GM03348 (cell line): ENCODE measurements at regions not wholly inside any gene's neighbourhood (a gene's known extent, or its start where the extent isn't known, plus 50 kb on each side); places are given as distances from the start of the nearest gene placed in this dataset.

Source experiments
- DNase-seq: peaks from one replicate; pipeline ENCODE4 v3.0.0; 2012; ENCODE audit warnings: low spot score

DNA sequence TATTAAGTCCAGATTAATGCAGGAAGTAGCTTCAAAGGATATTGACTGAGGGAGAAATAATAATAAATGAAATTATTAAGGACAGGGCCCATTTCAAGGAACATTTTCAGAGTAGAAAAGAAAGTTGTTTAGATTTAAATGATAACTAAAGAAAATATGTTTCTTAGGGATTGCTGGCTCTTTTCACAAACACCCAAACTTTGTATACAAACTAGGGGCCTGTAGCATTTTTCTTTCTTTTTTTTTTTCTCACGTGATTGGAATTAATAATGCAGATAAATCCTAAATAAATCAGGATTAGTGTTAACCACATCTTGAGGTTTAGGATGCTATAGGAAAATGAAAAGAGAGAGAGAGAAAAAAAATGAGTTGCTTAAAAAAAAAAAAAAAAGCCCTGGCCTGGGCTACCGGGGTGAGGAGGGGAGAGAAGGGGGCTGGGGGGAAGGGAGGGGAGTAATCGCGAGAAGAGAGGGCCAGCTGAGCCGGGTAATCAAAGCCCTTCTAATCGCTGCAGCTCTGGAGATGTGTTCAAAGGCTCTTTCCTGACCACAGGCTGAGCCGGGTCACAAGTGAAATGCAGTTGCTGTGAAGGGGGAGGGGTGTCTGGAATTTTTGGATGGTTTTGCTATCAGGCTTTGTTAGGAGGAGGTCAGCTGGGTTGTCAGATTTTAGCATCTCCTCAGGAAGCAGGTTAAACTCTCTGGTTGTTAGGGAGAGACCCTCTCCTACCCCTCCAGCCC lies 104.6 kb upstream of the ZFHX3 start:
- DNase-seq: no peak

- no peak for DNase-seq
Measured at GRCh38 chr16:73151941-73152340, 104.0 kb upstream of the ZFHX3 start.

GRCh38 chr16:73151225-73151624 lies 103.3 kb upstream of the ZFHX3 start:
- DNase-seq: no peak

GRCh38 chr16:73150786-73151185 lies 102.9 kb upstream of the ZFHX3 start:
- no peak for DNase-seq

DNA sequence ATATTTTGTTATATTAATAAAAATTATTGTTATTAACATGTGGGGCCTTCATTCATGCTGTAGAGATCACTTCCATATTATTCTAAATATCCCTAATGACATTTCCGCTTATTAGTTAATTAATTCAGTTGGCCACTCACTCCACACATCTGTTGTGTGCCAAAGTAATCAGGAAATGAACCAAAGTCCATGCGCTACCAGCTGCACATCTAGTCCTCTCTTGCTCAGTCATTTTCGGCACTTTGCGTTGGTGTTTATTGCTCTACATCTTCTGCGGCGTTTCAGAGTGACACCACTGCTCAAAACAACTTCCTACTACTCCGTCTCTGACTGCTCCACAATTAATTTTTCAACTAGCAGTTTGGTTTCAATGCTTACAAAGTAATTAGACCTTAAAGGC lies 101.4 kb upstream of the ZFHX3 start:
- DNase-seq: no peak

- no peak for DNase-seq
Measured at GRCh38 chr16:73147958-73148357, 100.0 kb upstream of the ZFHX3 start.

GRCh38 chr16:73145166-73145880 lies 97.4 kb upstream of the ZFHX3 start:
- DNase-seq: no peak

- peak; percentile 48 for DNase-seq
Measured at GRCh38 chr16:73143576-73144422, 95.9 kb upstream of the ZFHX3 start.

GRCh38 chr16:73143002-73143401 lies 95.1 kb upstream of the ZFHX3 start:
- DNase-seq: no peak

- no peak for DNase-seq
Measured at GRCh38 chr16:73142053-73142854, 94.3 kb upstream of the ZFHX3 start.

DNA sequence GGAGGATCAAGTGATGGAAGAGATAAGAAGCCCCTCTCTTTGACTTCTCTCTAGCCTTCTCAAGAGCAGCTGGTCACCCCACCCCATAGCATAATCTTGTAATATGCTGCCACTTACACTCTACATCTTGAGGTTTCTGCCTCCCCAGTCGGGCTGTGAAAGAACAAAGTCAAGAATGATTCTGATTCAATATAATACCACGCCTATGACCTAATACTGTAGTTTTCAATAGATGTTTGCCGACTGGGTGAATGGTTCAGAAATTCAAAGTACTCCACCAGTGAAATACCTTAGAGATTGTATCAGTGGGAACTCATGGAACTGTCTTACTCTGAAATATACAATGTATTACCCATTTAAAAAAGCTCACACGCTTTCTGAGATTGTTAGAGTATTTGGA lies 93.0 kb upstream of the ZFHX3 start:
- DNase-seq: no peak

DNA sequence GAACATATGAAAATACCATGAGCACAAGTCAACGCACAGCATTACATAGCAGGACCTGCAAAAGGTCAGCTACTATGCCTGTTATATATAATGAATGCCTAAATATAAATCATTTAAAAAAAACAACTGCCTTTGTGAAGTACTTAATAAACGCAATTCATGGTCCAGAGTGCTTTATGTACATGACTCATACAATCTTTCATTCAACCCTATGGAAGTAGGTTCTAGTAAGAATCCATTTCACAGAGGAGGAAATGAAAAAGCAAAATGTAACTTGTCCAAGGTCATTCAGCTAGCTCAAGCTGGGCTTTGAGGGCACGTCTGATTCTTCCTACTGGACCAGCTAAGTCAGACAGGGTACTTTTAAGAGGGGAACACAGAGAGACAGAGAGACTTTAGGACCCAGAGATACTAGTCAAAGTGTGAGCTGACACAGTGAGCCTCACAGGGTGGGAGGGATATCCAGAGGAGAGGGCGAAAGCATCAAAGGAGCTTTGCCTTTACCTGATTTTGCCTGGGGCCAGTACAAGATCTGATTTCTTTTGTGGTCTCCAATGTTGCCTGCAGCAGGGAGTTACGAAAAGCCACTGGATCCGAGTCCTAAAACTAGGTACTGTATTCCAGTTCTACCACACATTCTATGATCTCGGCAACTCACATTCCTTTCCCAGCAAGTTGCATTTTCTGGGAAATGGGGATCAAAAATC lies 83.4 kb upstream of the ZFHX3 start:
- no peak for DNase-seq

DNA sequence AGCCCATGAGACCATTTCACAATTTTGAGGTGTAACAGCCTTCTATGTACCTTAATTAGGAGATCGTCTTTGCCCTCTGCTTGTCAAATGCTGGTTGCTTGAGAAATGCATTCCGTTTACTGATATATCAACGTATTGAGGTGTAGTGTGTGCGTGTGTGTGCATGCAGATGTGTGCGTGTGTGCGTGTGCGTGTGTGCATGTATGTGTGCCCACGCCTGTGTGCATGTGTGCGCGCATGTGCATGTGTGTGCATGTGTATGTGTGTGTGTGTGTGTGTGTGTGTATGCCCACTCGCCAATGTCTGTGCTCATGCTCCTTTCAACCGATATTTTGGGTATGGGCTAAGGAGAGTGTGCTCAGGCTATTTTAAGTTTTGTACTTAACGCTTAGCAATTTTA lies 81.5 kb upstream of the ZFHX3 start:
- no peak for DNase-seq

- peak; percentile 73 for DNase-seq
Measured at GRCh38 chr16:73126525-73126853, 78.6 kb upstream of the ZFHX3 start.

DNA sequence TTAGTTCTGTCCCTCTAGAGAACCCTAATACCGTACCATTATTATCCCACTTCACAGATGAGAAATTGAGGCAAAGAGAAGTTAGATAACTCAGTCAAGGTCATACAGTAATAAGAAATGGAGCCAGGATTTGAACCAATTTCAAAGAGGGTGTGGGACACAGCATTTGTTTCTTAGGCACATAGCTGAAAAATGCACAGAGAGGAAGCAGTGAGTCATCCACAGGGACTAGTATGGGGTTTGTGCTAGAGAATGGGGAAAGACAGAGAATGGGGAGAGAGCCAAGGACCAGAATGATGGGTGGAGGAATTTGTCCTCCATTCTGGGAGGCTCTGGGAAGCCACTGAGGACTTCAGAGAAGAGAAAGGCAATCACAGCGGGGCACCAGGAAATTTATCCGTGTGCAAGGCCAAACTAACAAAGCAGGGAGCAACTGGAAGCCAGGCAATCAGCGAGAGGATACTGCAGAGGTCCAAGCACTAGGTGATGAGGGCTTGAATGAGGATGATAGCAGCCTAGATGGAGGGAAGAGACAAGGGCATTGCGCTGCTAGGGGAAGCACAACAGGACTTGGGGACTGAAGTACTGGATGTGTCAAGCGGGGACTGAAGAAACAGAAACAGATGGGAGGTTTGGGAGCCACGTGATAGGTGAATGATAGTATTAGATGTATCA lies 78.1 kb upstream of the ZFHX3 start:
- peak; percentile 79 for DNase-seq

- DNase-seq: no peak
Measured at GRCh38 chr16:73124665-73125375, 76.9 kb upstream of the ZFHX3 start.

GRCh38 chr16:73124097-73124652 lies 76.2 kb upstream of the ZFHX3 start:
- DNase-seq: no peak

- DNase-seq: peak; percentile 54
Measured at GRCh38 chr16:73122604-73123391, 74.9 kb upstream of the ZFHX3 start.

- DNase-seq: no peak
Measured at GRCh38 chr16:73116576-73116975, 68.6 kb upstream of the ZFHX3 start.
